OCI-LY1 (cell line): ENCODE measurements at regions not wholly inside any gene's neighbourhood (a gene's known extent, or its start where the extent isn't known, plus 50 kb on each side); places are given as distances from the start of the nearest gene placed in this dataset.

Experiments
- H2AFZ ChIP-seq: fragments of 200-600 bp; sonication (generic), shearing (Covaris generic); 2 replicates; pipeline ENCODE4 v1.6.0; 2014; ENCODE audit warnings: antibody characterized with exemption, mild to moderate bottlenecking, low read length
- H3F3A ChIP-seq: fragments of 200-600 bp; sonication (generic), shearing (Covaris generic); 2 replicates; pipeline ENCODE4 v1.6.0; 2014; ENCODE audit warnings: mild to moderate bottlenecking, antibody characterized with exemption, low read length, moderate library complexity; ENCODE audit not compliant: insufficient read depth
- H3K27ac ChIP-seq: fragments of 200-600 bp; sonication (generic); 2 replicates; pipeline ENCODE4 v1.5.1; 2014; ENCODE audit warnings: low read length, mixed run types, mild to moderate bottlenecking, low read depth; ENCODE audit not compliant: poor library complexity, severe bottlenecking
- H3K27me3 ChIP-seq: fragments of 200-600 bp; sonication (generic); 2 replicates; pipeline ENCODE4 v1.6.0; 2014; ENCODE audit warnings: antibody characterized with exemption, mild to moderate bottlenecking, low read length, moderate library complexity; ENCODE audit not compliant: insufficient read depth
- H3K36me3 ChIP-seq: fragments of 200-600 bp; sonication (generic); 2 replicates; pipeline ENCODE4 v1.6.1; 2014; ENCODE audit warnings: mild to moderate bottlenecking, antibody characterized with exemption, low read length, moderate library complexity, mixed read lengths; ENCODE audit not compliant: insufficient read depth
- H3K4me1 ChIP-seq: fragments of 200-600 bp; sonication (generic); 2 replicates; pipeline ENCODE4 v1.5.1; 2014; ENCODE audit warnings: mild to moderate bottlenecking, low read length, moderate library complexity; ENCODE audit not compliant: insufficient read depth, severe bottlenecking
- H3K4me2 ChIP-seq: fragments of 200-600 bp; sonication (generic), shearing (Covaris generic); 2 replicates; pipeline ENCODE4 v1.6.1; 2014; ENCODE audit warnings: low read length
- H3K4me3 ChIP-seq: fragments of 200-600 bp; sonication (generic); 2 replicates; pipeline ENCODE4 v1.5.1; 2014; ENCODE audit warnings: low read length, low read depth, mild to moderate bottlenecking, mixed read lengths; ENCODE audit not compliant: poor library complexity, severe bottlenecking
- H3K79me2 ChIP-seq: fragments of 200-600 bp; shearing (Covaris generic); 2 replicates; pipeline ENCODE4 v1.6.1; 2016; ENCODE audit warnings: mixed run types, low read length, mixed read lengths; ENCODE audit not compliant: insufficient read depth
- H3K9ac ChIP-seq: fragments of 200-600 bp; sonication (generic), shearing (Covaris generic); 2 replicates; pipeline ENCODE4 v1.6.1; 2014; ENCODE audit warnings: mild to moderate bottlenecking, low read length, mixed read lengths
- H3K9me2 ChIP-seq: fragments of 200-600 bp; sonication (generic), shearing (Covaris generic); 2 replicates; pipeline ENCODE4 v1.6.1; 2014; ENCODE audit warnings: low read depth, mild to moderate bottlenecking, low read length, mixed read lengths
- H3K9me3 ChIP-seq: fragments of 200-600 bp; shearing (Covaris generic); 2 replicates; pipeline ENCODE4 v1.6.1; 2014; ENCODE audit warnings: low read length, mixed read lengths
- H4K20me1 ChIP-seq: fragments of 200-600 bp; sonication (generic), shearing (Covaris generic); 2 replicates; pipeline ENCODE4 v1.6.0; 2016; ENCODE audit warnings: mild to moderate bottlenecking, low read length; ENCODE audit not compliant: insufficient read depth
- EZH2 ChIP-seq: fragments of 200-600 bp; sonication (generic), shearing (Covaris generic); IDR thresholded peaks from 2 replicates; pipeline ENCODE4 v1.8.0; 2017; ENCODE audit warnings: borderline replicate concordance, mixed run types, mild to moderate bottlenecking, antibody characterized with exemption, low read length, moderate library complexity, mixed read lengths
- TF ChIP-seq, protein P1 (sequence below): fragments of 200-600 bp; sonication (generic), shearing (Covaris generic); IDR thresholded peaks from 2 replicates; pipeline ENCODE4 v1.5.1; 2017; ENCODE audit warnings: mild to moderate bottlenecking, antibody characterized with exemption, low read length, moderate library complexity, mixed read lengths

DNA sequence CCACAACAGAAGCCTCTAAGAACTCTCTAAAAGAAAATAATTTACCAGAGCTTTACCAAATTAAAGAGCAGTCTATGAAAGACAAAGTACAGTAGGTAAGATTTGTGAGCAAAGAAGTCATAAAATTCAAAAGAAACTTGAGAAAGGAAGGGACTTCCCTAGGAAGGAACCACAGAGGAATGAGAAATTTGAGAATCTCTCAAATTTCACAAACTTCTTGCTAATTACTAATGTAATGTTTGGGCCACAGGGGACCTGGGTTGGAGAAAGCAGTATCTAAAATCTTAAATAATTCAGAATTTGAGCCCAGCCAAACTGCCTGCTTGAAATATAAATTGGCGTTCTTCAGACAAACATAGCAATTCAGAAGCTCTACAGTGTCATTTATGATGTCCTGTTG, 225.0 kb upstream of the PRR16 start:
- Histone ChIP-seq H3K9ac (no peak overlapping the region), H3K4me3 (no peak overlapping the region), H3K9me2 (no peaks in the 10 kb centered on the region), H3K27ac (no peak overlapping the region), H3K9me3 (no peaks in the 10 kb centered on the region), H3K36me3 (no peaks in the 10 kb centered on the region), H3K4me2 (no peak overlapping the region), H3K4me1 (no peaks in the 10 kb centered on the region), H2AFZ (no peak overlapping the region), H4K20me1 (no peaks in the 10 kb centered on the region), H3K27me3 (no peaks in the 10 kb centered on the region), H3F3A (no peaks in the 10 kb centered on the region), H3K79me2 (no peaks in the 10 kb centered on the region)
- TF ChIP-seq, protein P1, sequence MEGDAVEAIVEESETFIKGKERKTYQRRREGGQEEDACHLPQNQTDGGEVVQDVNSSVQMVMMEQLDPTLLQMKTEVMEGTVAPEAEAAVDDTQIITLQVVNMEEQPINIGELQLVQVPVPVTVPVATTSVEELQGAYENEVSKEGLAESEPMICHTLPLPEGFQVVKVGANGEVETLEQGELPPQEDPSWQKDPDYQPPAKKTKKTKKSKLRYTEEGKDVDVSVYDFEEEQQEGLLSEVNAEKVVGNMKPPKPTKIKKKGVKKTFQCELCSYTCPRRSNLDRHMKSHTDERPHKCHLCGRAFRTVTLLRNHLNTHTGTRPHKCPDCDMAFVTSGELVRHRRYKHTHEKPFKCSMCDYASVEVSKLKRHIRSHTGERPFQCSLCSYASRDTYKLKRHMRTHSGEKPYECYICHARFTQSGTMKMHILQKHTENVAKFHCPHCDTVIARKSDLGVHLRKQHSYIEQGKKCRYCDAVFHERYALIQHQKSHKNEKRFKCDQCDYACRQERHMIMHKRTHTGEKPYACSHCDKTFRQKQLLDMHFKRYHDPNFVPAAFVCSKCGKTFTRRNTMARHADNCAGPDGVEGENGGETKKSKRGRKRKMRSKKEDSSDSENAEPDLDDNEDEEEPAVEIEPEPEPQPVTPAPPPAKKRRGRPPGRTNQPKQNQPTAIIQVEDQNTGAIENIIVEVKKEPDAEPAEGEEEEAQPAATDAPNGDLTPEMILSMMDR: no peak
- no peak for TF ChIP-seq EZH2

DNA sequence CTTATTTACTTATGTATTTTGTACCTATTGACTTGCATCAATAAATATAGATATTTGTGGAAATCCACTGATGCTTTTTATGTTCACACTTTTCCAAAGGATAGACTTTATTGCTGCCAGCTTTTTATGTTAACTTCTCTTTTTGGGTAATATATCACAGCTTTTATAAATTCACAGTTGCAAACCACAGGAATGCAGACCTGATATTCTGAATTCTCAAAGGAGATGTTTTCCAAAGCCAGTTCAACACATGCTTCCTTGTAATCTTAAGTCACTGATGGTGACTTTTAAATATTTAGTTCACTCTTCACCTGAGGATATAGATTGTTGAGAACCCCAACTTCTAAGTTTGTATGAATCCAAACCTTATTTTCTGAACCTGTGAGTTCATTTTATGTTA, 223.4 kb upstream of the PRR16 start:
- no peak overlapping the region for H2AFZ ChIP-seq
- H3K4me1 ChIP-seq: no peaks in the 10 kb centered on the region
- H3K9me2 ChIP-seq: no peaks in the 10 kb centered on the region
- H3K27me3 ChIP-seq: no peaks in the 10 kb centered on the region
- H3K9ac ChIP-seq: no peak overlapping the region
- no peaks in the 10 kb centered on the region for H3K9me3 ChIP-seq
- no peak overlapping the region for H3K4me3 ChIP-seq
- H4K20me1 ChIP-seq: no peaks in the 10 kb centered on the region
- no peak overlapping the region for H3K27ac ChIP-seq
- H3K4me2 ChIP-seq: no peak overlapping the region
- no peaks in the 10 kb centered on the region for H3F3A ChIP-seq
- H3K79me2 ChIP-seq: no peaks in the 10 kb centered on the region
- TF ChIP-seq EZH2: no peak
- TF ChIP-seq, protein P1: no peak
- no peaks in the 10 kb centered on the region for H3K36me3 ChIP-seq

DNA sequence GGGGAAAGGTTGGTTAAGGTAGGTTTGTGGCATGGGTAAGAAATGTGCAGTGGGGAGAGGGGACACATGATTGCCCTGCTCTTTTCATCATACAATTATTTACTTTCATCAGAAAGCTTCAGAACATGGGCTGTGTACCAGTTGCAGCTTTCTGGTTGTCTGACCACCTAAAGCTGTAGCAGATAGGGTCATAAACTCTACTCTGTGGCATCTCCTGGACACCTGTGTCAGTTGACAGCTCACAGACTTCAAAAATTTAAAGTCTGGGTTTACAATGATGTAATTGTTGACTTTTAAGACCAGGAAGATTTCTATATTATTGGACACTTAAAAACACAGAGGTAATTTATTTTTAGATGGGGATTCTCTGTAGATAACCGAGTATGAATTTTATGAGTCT, 222.7 kb upstream of the PRR16 start:
- Histone ChIP-seq H3K4me2 (no peak overlapping the region), H3K9me2 (no peaks in the 10 kb centered on the region), H2AFZ (no peak overlapping the region), H4K20me1 (no peaks in the 10 kb centered on the region), H3K4me3 (no peak overlapping the region), H3K9ac (no peak overlapping the region), H3K4me1 (no peaks in the 10 kb centered on the region), H3K9me3 (no peaks in the 10 kb centered on the region), H3K79me2 (no peaks in the 10 kb centered on the region), H3K36me3 (no peaks in the 10 kb centered on the region), H3K27ac (no peak overlapping the region), H3K27me3 (no peaks in the 10 kb centered on the region), H3F3A (no peaks in the 10 kb centered on the region)
- no peak for TF ChIP-seq EZH2
- TF ChIP-seq, protein P1: no peak
